ENCODE measurements at regions not wholly inside any gene's neighbourhood (a gene's known extent, or its start where the extent isn't known, plus 50 kb on each side); places are given as distances from the start of the nearest gene placed in this dataset.

DNA sequence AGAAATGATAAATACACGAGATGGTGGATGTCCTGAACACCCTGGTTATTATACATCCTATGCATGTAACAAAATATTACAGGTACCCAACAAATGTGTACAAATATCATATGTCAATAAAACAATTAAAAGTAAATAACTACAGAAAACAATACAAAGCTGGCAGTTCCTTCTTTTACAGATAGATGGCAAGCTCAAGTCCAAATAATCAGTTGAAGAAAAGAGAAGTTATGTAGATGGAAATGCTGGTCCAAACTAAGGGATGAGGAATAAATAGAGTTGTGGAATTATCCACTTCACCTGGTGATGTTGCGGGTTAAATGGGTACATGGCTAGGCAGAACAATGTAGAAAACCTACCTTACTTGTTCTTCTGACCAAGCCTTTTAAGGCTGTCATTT lies 79.4 kb downstream of the PALM2AKAP2 start:
- TF ChIP-seq PPARA (CRISPR knock-in tag; IDR thresholded peaks at IDR 0.05; ENCODE audit: borderline replicate concordance): no peak
- TF ChIP-seq, protein P1, sequence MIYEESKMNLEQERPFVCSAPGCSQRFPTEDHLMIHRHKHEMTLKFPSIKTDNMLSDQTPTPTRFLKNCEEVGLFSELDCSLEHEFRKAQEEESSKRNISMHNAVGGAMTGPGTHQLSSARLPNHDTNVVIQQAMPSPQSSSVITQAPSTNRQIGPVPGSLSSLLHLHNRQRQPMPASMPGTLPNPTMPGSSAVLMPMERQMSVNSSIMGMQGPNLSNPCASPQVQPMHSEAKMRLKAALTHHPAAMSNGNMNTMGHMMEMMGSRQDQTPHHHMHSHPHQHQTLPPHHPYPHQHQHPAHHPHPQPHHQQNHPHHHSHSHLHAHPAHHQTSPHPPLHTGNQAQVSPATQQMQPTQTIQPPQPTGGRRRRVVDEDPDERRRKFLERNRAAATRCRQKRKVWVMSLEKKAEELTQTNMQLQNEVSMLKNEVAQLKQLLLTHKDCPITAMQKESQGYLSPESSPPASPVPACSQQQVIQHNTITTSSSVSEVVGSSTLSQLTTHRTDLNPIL (CRISPR knock-in tag; IDR thresholded peaks at IDR 0.05; ENCODE audit: low read depth): no peak
- TF ChIP-seq, protein P2, sequence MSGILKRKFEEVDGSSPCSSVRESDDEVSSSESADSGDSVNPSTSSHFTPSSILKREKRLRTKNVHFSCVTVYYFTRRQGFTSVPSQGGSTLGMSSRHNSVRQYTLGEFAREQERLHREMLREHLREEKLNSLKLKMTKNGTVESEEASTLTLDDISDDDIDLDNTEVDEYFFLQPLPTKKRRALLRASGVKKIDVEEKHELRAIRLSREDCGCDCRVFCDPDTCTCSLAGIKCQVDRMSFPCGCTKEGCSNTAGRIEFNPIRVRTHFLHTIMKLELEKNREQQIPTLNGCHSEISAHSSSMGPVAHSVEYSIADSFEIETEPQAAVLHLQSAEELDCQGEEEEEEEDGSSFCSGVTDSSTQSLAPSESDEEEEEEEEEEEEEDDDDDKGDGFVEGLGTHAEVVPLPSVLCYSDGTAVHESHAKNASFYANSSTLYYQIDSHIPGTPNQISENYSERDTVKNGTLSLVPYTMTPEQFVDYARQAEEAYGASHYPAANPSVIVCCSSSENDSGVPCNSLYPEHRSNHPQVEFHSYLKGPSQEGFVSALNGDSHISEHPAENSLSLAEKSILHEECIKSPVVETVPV (CRISPR knock-in tag; IDR thresholded peaks at IDR 0.05): no peak
- TF ChIP-seq ZFP30 (CRISPR knock-in tag; IDR thresholded peaks at IDR 0.05): no peak
- TF ChIP-seq, protein P3, sequence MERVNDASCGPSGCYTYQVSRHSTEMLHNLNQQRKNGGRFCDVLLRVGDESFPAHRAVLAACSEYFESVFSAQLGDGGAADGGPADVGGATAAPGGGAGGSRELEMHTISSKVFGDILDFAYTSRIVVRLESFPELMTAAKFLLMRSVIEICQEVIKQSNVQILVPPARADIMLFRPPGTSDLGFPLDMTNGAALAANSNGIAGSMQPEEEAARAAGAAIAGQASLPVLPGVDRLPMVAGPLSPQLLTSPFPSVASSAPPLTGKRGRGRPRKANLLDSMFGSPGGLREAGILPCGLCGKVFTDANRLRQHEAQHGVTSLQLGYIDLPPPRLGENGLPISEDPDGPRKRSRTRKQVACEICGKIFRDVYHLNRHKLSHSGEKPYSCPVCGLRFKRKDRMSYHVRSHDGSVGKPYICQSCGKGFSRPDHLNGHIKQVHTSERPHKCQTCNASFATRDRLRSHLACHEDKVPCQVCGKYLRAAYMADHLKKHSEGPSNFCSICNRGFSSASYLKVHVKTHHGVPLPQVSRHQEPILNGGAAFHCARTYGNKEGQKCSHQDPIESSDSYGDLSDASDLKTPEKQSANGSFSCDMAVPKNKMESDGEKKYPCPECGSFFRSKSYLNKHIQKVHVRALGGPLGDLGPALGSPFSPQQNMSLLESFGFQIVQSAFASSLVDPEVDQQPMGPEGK (CRISPR knock-in tag; IDR thresholded peaks at IDR 0.05; ENCODE audit: borderline replicate concordance): no peak
- no peak for TF ChIP-seq CSDC2 (CRISPR knock-in tag; IDR thresholded peaks at IDR 0.05)
- no peak for TF ChIP-seq ZNF8 (CRISPR knock-in tag; IDR thresholded peaks at IDR 0.05)
- TF ChIP-seq BACH2 (CRISPR knock-in tag; IDR thresholded peaks at IDR 0.05; ENCODE audit: borderline replicate concordance): no peak
- no peak for TF ChIP-seq ZC3H10 (CRISPR knock-in tag; IDR thresholded peaks at IDR 0.05)
